Frontal cortex (tissue), 3 donors: ENCODE measurements at regions not wholly inside any gene's neighbourhood (a gene's known extent, or its start where the extent isn't known, plus 50 kb on each side); places are given as distances from the start of the nearest gene placed in this dataset.
"Not testable (repeated sequence)": the region's sequence is repeated elsewhere in the genome, so short reads cannot be mapped to it uniquely, and the experiment has no call there.

Source experiments
- DNase-seq, 2 donors: peaks; one replicate each; pipeline ENCODE4 v3.0.0; 2012; ENCODE audit warnings: low spot score in 2 of 2
- FAIRE-seq: peaks from 2 replicates; lab custom pipeline; 2012; peaks lifted over from hg19 to GRCh38; lab: Jason Lieb, UNC
- donor health status: control.
- donor health status: control.
- donor health status: control.

DNA sequence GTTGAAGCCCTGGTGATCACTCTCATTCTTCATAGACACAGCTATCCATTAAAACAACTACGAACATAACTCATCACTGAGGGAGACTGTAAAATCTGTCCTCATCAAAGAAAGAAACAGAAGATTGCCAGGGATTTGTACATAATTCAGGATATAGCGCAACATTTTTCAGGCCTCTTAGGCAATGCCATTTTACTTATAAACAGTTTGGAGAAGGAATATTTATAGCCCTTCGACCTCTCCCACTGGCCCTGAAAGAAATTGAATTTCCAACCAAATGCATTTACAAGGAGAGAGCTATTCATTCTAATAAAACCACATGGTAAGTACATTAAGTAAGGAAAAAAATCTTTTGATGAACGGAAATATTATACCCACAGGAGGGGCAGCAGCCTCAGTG is 295.0 kb downstream of the RAD51AP2 start:
- FAIRE-seq = no peak

DNA sequence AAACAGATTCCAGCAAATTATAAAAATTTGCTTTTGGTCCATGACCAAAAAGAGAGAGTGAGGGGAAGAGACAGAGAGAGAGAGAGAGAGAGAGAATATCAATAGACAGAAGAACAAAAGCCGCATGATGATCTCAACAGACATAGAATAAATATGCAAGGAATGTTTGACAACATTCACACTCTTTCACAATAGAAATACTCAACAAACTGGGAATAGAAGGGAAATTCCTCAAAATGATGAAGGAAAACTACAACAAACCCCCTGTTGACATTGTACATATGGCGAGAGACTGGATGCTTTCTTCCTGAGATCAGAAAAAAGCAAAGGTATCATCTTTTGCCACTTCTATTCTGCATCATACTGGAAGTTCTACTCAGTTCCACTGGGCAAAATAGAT is 309.7 kb downstream of the RAD51AP2 start:
- no peak for DNase-seq
- FAIRE-seq = no peak

More for the DNA sequence above, 295.0 kb downstream of the RAD51AP2 start:
- no peak for DNase-seq

DNA sequence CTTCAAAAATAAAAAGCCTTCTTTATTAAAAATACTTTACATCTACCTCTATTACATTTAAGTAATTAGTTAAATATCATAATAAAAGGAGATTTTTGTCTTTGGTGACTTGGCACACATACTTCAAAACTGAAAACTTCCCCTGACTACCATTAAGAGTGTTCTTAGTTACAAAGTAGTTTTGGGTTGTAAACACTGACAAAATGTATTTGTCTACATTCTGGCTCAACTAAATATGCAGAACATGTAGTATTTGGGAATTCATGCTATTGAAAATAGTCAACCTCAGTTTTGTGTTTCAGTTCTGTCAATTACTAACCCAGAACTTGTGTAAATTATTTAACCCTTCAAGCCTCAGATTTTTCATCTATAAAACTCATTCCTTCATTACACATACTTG is 311.5 kb downstream of the RAD51AP2 start:
- no peak for FAIRE-seq
- no peak for DNase-seq

DNA sequence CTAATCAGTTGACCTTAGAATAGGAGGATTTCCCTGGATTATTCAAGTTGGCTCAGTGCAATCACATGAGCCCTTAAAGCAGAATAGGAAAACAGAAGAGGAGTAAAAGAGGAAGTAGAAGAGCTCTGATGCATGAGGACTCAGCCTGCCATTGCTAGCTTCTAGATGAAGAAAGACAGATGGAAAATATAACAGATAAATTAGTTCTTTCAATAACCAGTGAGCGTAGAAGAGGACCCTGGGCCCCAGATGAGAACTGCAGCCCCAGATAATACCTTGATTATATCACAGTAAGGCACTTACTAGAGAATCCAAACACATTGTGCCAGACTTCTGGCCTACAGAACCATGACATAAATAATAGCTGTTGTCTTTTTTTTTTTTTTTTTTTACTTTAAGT is 314.0 kb downstream of the RAD51AP2 start:
- not testable (repeated sequence) for FAIRE-seq, DNase-seq

DNA sequence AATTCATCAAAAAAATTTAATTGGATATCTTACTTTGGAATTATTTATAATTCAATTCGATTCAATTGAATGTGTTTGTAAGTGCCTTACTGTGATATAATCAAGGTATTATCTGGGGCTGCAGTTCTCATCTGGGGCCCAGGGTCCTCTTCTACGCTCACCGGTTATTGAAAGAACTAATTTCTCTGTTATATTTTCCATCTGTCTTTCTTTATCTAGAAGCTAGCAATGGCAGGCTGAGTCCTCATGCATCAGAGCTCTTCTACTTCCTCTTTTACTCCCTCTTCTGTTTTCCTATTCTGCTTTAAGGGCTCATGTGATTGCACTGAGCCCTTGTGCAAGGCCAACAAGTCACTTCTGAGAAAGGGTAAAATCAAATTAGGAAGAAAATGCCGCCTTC is 315.6 kb downstream of the RAD51AP2 start:
- FAIRE-seq, DNase-seq: not testable (repeated sequence)

DNA sequence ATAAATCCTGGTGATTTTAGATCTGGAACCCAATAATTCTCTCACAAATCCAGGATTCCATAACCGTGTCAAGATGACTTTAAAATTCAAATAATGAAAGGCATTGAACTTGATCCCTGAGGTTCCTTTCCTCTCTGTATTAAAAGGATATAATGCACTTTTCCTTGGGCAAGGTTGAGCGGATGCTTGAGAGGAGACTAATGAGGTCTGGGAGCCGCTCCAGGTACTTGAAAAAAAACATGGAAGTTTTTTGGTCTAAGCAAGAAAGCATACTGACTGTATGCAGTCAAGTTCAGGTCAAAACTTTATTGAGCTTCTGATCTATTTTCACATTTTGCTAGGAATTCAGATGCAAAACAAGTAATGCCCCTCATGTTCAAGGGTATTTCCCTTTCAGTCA is 318.5 kb downstream of the RAD51AP2 start:
- DNase-seq (no peak), FAIRE-seq (no peak)

DNA sequence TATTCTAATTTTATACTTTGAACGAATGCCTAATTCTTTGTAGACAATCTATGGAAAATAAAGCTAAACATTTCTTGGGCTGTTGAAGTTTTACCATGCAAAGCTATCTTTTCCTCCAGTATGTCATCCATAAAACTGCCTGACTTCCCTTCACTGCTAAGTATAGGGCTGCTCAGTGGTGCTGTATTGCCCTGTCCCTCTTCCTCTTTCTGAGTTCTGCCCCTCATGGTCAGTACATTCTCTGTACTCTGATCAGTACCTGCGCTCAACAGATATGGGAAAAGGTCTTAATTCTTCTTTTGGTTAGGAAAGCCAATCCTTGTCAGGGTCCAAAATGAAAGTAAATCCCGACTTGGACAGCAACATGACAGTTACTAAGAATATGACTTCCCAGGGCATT is 321.9 kb downstream of the RAD51AP2 start:
- DNase-seq (no peak), FAIRE-seq (no peak)

DNA sequence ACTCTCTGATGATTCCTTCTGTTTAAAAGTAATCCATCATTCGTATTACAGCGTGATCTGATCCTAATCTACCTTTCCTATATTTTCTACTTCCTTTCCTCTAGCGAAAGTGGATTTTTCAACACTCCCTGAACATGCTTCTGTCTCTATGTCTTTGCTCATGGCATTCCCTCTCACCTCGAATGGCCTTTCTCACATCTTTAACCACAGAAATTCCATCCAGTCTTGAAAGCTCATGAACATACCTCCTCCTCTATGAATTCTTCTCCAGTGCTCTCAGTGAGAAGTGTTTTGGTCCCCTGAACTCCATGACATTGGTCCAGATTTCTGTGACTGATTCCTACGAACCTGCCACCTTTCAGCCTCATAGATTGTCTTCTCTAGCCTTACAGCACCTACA is 323.2 kb downstream of the RAD51AP2 start:
- FAIRE-seq (no peak), DNase-seq (no peak)

DNA sequence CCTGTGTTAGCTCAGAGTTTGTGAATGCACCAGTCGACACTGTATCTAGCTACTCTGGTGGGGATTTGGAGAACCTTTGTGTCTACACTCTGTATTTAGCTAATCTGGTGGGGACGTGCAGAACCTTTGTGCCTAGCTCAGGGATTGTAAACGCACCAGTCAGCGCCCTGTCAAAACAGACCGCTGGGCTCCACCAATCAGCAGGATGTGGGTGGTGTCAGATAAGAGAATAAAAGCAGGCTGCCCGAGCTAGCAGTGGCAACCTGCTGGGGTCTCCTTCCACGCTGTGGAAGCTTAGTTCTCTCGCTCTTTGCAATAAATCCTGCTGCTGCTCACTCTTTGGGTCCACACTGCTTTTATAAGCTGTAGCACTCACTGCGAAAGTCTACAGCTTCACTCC is 324.2 kb downstream of the RAD51AP2 start:
- no peak for DNase-seq
- FAIRE-seq = no peak

DNA sequence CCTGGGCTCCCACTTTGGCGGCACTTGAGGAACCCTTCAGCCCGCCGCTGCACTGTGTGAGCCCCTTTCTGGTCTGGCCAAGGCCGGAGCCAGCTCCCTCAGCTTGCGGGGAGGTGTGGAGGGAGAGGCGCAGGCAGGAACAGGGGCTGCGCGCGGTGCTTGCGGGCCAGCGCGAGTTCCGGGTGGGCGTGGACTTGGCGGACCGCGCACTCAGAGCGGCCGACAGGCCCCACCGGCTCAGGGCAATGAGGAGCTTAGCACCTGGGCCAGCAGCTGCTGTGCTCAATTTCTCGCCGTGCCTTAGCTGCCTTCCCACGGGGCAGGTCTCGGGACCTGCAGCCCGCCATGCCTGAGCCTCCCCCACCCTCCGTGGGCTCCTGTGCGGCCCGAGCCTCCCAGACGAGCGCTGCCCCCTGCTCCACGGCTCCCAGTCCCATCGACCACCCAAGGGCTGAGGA is 324.8 kb downstream of the RAD51AP2 start:
- not testable (repeated sequence) for FAIRE-seq, DNase-seq

DNA sequence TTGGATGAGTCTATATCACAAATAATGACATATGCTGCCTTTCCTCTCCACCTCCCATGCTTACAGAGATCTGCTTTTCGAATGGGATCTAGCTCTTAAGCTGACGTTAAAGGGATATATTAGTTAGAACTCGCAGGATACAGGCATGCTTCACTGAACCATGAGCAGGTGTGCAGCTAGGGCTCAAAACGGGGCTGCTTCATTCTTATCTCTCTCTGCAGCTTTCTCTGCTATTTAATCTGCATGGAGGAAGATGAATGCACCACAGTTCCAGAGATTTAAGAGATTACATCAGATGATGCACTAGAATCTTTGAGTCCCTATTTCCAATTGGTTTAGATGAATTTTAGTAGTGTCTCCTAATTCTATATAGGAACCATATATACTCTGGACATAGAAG is 327.0 kb downstream of the RAD51AP2 start:
- DNase-seq (no peak), FAIRE-seq (no peak)

DNA sequence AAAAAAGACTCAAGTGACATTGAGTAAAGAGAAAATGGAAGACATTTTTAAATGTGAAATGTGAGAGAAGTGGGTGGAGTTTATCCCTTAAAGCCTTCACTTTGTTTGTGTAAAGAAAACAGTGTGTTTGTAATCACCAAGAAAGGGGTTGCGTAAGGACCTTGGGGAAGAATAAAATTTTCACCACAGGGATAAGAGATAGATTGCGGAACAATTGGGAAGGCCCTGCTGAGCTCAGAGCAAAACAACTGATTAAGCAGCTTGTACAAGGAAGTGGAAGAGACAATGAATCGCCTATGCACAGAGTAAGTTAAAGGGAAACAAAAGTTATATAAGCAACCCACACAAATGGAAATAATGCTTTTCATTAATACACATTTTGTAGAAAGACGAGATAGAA is 327.7 kb downstream of the RAD51AP2 start:
- DNase-seq = no peak
- no peak for FAIRE-seq

DNA sequence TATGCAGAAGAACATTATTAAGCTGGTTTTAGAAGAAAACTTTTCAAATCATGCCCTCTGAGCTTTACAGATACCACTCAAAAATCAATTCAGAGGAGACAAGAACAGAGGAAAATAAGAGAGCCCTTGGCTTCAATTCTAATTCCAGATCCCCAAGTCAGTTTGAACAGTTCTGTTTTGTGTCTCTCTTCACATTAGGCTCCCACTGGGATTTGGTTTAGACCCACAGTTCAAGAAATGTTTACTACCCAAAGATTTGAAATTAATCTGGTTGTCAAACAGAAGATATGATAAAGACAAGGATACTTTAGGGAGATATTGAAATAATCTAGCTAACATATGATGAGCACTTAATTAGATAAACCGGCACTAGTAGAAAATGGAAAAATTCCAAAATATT is 329.5 kb downstream of the RAD51AP2 start:
- DNase-seq (no peak), FAIRE-seq (no peak)

DNA sequence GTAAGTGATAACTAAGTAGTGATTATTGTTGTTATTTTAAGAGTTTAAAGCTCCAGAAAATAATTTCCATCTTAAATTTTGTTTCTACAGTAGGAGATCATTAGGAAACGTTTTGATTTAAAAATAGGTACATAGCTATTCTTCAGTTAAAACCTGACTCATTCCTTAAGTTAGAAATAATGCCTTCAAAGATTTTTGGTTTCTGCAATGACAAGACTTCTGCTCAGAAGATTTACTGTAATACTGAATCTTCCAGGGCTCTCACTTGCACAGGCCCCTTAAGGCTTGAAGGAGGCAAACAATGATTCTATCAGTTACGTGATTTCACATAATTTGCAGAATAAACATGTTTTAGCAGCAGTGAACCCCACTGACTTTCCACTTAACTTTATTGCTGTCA is 333.7 kb downstream of the RAD51AP2 start:
- FAIRE-seq (no peak), DNase-seq (no peak)

DNA sequence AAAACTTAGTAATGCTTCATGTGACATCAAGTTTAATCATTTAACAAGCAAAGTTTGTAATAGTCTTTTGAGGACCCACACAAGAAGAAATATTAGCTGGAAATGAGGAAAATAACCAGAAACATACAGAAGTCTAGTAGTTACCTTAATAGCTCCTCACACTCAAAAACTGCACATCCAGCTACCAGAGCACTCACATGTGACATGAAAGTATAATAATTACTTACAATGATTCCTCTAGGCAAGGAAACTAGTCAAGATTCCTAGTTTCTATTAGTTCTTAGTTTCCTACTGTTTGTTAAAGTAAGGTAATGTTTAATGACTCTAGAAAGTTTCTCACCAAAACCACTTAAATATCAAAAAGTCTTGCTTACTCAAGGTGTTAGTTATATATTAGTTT is 335.8 kb downstream of the RAD51AP2 start:
- DNase-seq = no peak
- FAIRE-seq = no peak

DNA sequence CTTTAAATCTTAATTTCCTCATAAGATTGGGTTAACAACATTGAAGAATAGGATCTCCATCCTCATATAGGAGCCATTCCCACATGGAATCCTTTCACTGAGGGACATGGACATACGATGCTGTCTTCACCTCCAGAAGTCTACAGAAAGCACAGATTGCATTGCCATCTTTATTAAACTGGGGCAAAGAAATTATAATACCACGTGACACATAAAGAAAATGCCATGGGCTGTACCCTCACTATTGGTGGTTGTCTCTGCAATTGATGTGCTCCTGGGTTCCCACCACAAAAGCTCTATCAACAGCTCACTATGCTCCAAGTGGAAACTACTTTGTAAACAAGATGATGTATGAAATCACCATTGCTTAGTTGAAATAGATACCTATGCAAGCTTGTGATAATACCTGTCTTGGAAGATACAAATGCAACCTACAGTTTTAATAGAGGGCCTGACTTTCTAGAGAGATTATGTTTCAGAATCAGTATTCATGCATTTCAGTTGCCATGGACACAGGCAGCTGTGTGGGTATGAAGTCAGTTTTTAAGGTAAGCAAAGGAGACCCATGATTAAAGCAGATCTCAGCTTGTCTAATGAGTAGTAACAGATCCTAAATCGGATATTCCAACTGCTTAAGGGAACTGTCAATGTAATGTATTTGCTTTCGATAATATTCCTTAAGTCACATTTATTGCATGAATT is 337.0 kb downstream of the RAD51AP2 start:
- no peak for DNase-seq
- FAIRE-seq = no peak

DNA sequence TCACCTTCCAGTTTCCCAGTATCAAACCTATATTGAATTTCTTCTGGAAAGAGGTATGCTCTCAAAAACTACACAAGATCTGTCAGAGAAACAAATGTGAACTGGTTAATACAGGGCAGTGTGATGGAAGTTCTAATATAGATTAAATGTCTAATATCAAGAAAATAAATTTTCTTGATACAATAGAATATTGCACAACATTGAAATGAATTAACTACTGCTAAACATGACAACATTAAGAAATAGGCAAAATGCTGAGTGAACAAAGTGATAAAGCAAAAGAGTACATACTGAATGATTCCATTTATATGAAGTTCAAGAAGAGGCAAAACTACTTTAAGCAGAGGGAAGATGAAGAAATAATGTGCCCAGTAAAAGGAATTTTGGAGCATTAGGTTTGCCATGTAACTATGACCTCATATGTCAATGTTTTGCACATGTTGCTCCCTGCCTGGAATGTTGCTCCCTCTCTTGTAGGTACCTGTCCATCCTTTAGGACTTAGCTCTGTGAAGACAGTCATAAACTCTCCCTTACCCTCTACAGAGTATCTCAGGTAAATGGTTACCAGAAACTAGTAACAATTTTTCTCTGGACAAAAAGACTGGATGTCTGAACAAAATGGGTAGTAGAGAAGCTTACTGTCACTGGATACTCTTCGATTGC is 339.0 kb downstream of the RAD51AP2 start:
- DNase-seq (no peak), FAIRE-seq (no peak)

DNA sequence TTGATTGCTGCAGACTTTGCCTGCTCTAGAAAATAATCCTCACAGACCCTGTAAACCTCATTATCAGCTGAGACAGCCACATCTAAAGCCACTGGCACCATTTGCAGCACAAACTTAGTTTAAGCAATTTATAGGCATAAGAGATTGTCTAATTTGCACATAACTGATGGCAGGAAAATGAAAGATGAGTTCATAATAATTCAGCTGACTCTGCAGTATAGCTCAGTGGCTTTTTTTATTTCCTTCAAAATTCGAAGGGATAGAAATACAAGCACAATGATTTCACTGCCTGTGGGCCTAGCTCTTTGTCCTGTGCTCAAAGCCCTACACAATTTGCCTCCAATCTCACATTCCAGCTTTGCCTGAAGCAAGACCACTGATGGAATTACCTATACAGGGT is 341.2 kb downstream of the RAD51AP2 start:
- DNase-seq (no peak), FAIRE-seq (no peak)

DNA sequence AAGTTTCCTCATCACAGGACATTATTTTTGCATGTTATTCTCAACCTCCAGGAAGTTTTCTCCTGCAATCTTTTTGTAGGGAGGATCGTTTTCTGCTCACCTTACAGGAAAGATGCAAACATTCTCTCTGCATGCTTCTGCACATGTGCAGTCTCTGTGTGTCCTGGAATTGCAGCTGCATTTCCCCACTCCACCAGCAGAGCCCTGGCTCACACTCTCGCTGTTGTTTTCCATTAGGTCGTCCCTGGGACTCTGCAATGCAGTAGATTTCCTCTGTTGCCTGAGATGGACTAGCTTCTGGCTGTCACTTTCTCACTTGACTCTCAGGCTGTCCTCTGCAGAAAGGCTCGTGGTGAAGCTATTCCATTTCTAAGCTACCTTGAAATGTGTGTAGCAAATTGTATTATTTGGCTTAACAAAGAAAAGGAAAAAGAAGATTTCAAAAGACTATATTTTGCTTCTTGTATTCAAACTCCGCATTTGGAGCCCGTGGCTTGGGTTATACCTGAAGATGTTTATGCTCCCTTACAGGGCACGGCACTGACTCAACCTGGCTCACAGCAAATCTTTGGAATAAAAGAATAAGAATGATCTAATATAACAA is 346.7 kb downstream of the RAD51AP2 start:
- FAIRE-seq = no peak
- DNase-seq = no peak

DNA sequence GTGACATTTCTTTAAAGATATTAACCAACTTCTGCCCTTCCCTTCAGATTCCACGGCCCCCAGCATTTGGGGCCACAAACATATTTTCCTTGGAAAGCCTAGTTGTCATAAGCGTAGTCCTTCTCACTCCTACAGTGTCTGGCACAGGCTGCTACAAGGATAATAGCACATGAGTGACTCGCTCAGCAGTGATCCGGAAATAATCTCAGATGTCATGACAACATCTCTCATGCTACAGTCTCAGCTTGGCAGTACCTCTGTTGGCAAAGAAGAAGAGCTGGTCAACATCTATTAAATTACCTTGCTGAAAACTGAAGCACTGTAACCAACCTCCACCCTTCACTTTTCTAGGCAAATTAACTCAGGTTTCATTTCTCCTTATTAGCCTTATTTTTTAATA is 351.7 kb downstream of the RAD51AP2 start:
- FAIRE-seq (no peak), DNase-seq (no peak)

DNA sequence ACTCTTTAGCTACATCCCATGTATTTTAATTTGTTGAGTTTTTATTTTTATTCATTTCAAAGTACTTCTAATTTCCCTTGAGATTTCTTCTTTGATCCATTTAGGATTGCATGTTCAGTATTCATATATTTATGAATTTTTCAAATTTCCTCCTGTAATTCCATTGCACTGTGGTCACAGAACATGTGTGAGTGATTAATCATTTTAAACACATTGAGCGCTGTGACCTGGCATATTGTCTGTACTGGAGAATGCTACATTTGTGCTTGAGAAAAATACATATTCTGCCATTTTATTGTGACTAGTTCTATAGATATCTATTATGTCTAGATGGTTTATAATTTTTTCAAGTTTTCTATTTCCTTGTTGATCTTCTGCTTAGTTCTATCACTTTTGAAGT is 353.7 kb downstream of the RAD51AP2 start:
- DNase-seq (no peak), FAIRE-seq (no peak)
